Activated naive CD4-positive, alpha-beta T cell treated with anti-CD3 and anti-CD28 coated beads, Interleukin-2, amount 50 U/mL, for 72 hours (primary cell): ENCODE measurements at regions not wholly inside any gene's neighbourhood (a gene's known extent, or its start where the extent isn't known, plus 50 kb on each side); places are given as distances from the start of the nearest gene placed in this dataset.
"Not testable (repeated sequence)": the region's sequence is repeated elsewhere in the genome, so short reads cannot be mapped to it uniquely, and the experiment has no call there.

Source experiments
- ATAC-seq, 2 donors: fragments of 150-1000 bp; cut with Tn5 transposase; 2 replicates each; pipeline ENCODE4 v1.10.0; 2021; ENCODE audit warnings: mild to moderate bottlenecking in 2 of 2, moderate library complexity in 2 of 2
- DNase-seq, 2 donors: peaks; one replicate each; pipeline ENCODE4 v3.0.0; 2021 to 2022; ENCODE audit warnings: low spot score in 2 of 2
- H3K27ac Mint-ChIP-seq, 2 donors: one replicate each; pipeline ENCODE4 v1.8.0; 2022; ENCODE audit warnings: mild to moderate bottlenecking in 2 of 2, mixed read lengths in 2 of 2
- H3K36me3 Mint-ChIP-seq, 2 donors: one replicate each; pipeline ENCODE4 v1.8.0; 2022; ENCODE audit warnings: mixed read lengths in 2 of 2
- H3K9me3 Mint-ChIP-seq, 2 donors: one replicate each; pipeline ENCODE4 v1.8.0; 2022; ENCODE audit warnings: mixed read lengths in 2 of 2

DNA sequence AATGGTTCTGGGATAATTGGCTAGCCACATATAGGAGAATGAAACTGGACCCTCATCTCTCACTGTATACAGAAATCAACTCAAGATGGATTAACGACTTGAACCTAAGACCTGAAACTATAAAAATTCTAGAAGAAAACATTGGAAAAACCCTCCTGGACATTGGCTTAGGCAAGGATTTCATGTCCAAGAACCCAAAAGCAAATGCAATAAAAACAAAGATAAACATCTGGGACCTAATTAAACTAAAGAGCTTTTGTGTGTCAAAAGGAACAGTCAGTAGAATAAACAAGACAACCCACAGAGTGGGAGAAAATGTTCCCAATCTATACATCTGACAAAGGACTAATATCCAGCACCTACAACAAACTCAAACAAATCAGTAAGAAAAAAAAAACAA, 524.3 kb upstream of the CADM1 start:
- ATAC-seq, H3K36me3 Mint-ChIP-seq: not testable (repeated sequence)
- H3K9me3 Mint-ChIP-seq, result peaks cover 6 to 34% of the 10 kb centered on the region in 2 donors

DNA sequence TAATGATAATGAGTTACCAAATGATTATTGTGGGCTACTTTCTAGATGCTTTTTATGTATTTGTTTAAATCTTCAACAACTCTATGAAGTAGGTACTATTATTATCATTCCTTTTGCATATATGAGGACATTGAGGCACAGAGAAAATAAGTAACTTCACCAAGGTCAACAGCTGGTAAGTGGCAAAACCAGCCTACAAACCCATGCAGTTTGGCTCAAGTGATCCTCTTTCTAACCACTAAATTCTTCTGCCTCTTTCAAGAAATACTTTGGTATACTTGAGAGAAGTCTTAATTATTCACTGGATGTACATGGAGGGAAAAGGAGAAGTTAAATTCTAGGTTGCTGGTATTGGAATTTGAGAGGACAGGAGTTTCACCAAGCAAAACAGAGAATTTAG, 495.2 kb upstream of the CADM1 start:
- Mint-ChIP-seq H3K36me3 (no peaks in the 10 kb centered on the region), H3K9me3 (peaks cover 11 to 20% of the 10 kb centered on the region in 2 donors), H3K27ac (no peak overlapping the region)
- ATAC-seq (no peak), DNase-seq (no peak)

More for the DNA sequence above, 524.3 kb upstream of the CADM1 start:
- H3K27ac Mint-ChIP-seq, DNase-seq: not testable (repeated sequence)

DNA sequence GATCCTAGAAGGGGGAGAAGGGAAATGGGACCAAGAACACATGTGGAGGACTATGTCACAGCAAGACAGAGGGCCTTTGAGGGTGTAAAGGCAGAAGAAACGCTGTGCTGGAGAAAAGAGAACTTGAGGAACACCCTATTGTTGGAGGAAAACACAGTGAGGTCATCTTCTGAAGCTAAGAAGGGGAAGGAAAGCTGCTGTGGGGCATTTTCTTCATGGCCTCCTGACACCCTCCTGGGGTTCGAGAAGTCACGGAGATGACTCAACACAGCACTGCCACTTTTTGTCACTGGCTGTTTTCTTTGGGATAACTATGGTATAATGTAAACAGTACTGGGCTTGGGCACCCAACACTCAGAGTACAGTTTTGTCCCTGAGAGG, 492.6 kb upstream of the CADM1 start:
- Mint-ChIP-seq H3K36me3 (no peaks in the 10 kb centered on the region), H3K9me3 (peaks cover 14 to 23% of the 10 kb centered on the region in 2 donors), H3K27ac (no peak overlapping the region)
- no peak for DNase-seq
- ATAC-seq, result no peak

DNA sequence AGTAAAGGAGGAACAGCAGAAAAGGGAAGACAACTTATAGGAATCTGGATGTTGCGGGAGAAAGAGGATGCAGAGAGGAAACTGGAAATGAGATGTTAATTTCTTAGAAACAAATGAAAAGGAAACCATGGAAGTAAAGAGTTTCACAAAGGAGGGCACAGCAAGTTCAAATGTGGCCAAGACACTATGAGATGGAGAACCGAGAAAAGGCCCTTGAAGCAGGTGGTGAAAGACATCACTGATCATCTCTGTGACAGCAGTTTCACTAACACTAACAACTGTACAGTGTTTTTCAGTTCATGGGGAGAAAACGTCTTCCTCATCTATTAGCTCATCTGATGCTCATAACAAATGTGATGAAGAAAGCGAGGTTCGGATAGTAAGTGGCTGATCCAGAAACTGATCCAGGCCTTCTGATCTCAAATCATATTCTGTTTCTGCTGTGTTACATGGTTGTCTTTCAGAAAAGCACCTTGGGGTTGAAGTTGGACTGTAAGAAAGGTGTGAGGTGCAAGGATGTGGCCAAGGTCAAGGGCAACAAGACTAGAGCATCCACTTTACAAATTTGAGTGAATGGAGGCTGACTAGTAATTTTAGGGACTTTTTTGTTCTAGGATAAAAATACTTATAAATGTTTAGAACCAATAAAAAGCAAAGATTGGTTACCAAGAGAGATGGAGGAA, 492.1 kb upstream of the CADM1 start:
- Mint-ChIP-seq H3K36me3 (no peaks in the 10 kb centered on the region), H3K27ac (no peak overlapping the region), H3K9me3 (peaks cover 14 to 23% of the 10 kb centered on the region in 2 donors)
- ATAC-seq (no peak), DNase-seq (no peak)

DNA sequence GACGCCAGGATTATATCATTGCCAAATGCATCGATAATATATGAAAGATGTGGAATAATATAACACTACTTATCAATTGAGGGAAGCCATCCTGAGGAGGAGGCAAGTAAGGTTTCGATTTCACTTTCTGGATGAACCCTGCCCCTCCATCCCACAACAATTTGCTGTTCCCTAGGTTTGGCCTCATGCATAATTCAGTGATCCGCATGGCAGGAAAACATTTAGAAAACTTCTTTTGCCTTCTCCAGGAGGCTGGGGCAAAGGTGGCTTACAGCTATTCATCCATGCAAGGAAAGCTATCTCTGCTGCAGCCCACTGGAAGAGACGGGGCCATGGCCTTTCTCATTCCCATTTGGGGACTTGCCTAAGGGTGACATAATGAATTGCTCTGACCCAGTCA, 489.4 kb upstream of the CADM1 start:
- DNase-seq (no peak), ATAC-seq (no peak)
- Mint-ChIP-seq H3K36me3 (peaks cover 0 to 5% of the 10 kb centered on the region in 2 donors), H3K27ac (no peak overlapping the region), H3K9me3 (peaks cover 19 to 23% of the 10 kb centered on the region in 2 donors)

DNA sequence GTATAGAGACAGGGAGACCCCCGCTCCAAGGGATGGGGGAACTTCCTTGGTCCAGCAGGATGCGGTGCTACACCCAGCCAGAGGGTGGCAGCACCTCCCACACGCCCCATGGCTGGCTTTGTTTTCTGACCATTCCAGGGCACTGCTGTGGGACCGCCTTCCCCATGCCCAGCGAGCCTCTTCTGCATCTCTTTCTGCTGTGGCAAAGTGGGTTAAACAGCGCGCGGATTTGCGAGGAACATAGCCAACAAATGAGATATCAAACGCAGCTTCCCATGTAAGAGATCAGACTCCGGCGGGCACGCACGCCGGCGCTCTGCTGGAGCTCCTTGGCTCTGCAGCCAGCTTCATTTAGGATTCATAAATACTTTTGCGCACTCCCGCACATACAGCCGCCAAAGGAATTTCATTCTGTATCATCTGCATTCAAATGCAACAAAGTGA, 485.8 kb upstream of the CADM1 start:
- peaks cover 0 to 5% of the 10 kb centered on the region in 2 donors for H3K36me3 Mint-ChIP-seq
- ATAC-seq, result no peak
- no peak overlapping the region for H3K27ac Mint-ChIP-seq
- no peak for DNase-seq
- peaks cover 7 to 9% of the 10 kb centered on the region in 2 donors for H3K9me3 Mint-ChIP-seq

DNA sequence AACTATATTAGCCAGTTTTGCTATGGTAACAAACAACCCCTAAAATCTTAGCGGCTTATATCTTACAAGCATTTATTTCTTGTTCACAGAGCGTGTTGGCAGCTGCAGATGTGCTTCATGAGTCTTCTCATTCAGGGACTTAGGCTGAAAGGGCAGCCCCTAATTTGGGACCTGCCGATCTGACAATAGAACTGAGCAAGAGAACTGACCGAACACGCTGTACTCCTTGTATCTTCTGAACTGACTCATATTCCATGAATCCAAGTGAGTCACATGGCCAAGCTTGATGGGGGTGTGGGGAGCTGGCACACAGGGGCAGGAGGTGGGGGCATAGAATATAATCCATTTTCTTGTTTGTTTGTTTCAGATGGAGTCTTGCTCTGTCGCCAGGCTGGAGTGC, 481.7 kb upstream of the CADM1 start:
- no peak overlapping the region for H3K27ac Mint-ChIP-seq

DNA sequence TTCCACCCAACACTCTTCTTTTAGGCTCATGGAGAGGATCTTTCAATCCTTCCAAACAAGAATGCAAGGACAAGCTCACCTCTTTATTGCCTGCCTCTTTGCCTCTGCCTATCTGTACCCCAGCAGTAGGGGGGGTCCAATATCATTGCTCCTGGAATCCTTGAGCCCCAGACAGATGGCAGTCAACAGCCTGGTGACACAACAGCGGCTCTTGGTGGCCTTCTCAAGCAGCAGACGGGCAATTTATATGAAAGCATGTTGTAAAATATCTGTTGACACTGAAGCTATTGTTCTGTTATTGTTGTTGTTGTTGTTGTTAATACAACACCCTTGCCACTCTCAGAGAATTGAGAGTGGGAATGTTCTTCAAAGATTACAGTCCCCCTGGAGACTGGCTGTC, 480.0 kb upstream of the CADM1 start:
- Mint-ChIP-seq H3K27ac (no peak overlapping the region), H3K36me3 (no peaks in the 10 kb centered on the region), H3K9me3 (peaks cover 0 to 9% of the 10 kb centered on the region in 2 donors)
- DNase-seq (no peak), ATAC-seq (no peak)

More for the DNA sequence above, 481.7 kb upstream of the CADM1 start:
- peaks cover 0 to 5% of the 10 kb centered on the region in 2 donors for H3K9me3 Mint-ChIP-seq
- no peak for ATAC-seq
- peaks cover 0 to 5% of the 10 kb centered on the region in 2 donors for H3K36me3 Mint-ChIP-seq
- DNase-seq, result no peak

DNA sequence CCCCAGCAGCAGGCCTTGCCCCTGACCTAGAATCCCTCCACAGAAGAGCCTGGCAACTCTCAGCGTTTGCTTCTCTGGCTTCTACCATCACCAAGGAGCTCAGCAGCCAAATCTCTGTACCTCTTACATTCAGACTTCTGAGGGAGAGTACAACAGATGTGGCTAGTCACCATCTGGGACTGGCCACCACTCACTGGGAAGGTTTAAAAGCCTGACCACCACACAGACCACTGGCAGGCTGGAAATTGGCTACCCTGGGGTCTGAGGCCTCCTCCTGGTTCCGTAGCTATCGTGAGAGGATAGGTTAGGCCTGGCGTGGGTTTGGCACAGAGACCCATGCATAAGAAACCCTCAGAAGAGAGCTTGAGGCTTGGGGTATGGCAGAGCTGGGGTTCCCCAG, 478.5 kb upstream of the CADM1 start:
- Mint-ChIP-seq H3K36me3 (no peaks in the 10 kb centered on the region), H3K27ac (no peak overlapping the region), H3K9me3 (peaks cover 0 to 14% of the 10 kb centered on the region in 2 donors)
- ATAC-seq (no peak), DNase-seq (no peak)

DNA sequence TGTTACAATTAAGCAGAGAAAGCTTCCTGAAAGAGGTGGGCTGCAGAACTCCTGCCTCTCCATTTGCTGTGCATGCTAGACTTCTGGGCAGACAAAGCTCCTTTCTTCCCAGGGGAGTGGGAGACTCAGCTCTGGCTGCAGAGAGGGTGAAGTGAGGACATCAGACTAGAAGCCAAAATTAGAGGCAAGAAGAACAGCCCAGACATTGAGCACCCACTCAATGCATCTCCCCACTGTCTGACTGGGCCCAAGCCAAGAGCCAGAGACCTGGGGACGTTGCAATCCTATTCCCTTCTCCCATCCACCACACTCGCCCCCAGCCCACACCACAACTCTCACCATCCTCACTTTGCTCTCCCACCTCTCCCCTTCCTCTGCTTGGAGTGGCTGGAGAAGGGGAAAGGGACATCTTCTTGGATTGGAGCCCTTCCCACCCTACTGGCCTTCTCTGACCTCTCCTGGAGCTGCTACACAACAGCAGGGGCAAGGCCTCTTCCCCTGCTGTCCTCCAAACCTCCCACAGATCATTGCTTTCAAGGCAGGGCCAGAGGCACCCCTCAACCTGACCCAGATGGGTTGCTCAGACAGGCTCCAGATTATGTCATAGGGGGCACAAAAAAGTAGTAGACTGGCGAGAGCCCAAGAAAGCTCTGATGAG, 477.7 kb upstream of the CADM1 start:
- H3K36me3 Mint-ChIP-seq, result peaks cover 0 to 4% of the 10 kb centered on the region in 2 donors
- no peak for ATAC-seq
- no peak overlapping the region for H3K27ac Mint-ChIP-seq
- peaks cover 0 to 14% of the 10 kb centered on the region in 2 donors for H3K9me3 Mint-ChIP-seq
- DNase-seq, result no peak

DNA sequence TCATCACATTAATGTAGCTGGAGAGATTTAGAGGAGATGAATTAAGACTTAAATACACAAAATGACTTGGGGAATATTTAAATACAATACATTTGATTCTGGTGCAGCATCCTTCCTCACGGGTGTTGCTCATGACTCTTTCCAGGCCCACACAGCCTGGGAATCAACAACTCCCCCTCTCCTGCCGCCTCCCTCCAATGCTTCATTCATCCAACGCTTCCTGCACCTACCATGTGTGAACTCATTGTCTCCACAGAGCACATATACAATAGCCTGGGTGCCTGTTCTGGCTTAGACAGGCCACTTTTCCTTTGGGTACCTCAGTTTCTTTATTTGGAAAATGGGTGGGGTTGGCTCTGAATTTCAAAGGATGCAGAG, 476.9 kb upstream of the CADM1 start:
- peaks cover 0 to 7% of the 10 kb centered on the region in 2 donors for H3K36me3 Mint-ChIP-seq
- DNase-seq (no peak), ATAC-seq (no peak)
- H3K27ac Mint-ChIP-seq, result no peak overlapping the region
- H3K9me3 Mint-ChIP-seq, result peaks cover 0 to 14% of the 10 kb centered on the region in 2 donors

DNA sequence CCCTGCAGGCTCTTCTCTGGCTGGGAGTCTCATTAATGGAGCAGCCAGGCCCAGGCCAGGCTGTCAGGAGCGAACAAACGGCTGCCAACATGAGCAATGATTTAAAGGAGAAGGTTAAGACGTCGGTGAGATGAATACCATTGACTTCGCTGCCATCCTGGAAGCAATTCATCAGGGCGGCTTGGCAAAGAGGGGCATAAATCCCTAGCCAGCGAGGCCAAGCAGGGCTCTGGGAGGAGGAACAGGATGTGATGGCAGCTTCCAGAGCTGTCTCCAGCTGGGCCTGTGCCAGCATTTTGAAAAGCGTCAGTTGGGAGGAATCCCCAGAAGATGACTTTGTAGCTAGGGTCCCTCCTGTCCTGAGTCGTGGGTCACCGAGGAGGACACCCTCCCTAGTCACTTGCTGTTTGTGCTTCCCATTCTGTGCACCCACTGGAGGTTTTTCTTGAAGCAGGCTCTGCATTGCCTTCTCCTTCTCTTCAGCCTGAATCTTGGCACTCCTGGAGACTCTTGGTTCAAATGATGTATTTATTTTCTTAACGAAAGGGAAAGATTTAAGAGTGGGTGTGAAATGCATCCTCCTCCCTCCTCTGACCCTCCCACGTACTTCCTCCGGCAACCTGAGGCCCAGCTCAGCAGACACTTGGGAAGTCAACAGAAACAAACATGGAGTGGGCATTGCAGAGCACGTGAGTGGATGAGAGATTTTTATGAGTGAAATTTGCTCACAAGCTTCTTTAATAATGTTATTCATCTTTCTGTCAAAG, 476.3 kb upstream of the CADM1 start:
- peaks cover 0 to 14% of the 10 kb centered on the region in 2 donors for H3K9me3 Mint-ChIP-seq
- DNase-seq, result no peak

DNA sequence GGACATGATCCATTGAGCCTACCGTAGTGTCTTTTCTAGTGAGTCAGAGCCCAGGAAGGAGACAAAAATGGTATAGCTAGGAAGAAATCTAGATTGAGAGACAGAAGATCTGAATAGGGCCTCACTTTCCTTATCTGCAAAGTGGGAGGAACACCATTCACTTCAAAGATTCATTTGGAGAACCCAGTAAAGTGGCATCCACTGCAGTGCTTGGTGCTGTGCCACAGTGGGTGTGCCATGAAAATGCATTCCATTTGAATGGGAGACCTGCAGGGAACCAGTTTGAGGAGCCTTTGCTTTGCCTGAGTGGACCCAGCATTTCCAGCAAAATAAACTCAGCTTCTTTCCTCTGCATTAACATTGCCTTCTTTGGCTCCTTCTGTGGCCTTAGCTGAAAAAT, 470.5 kb upstream of the CADM1 start:
- ATAC-seq (no peak), DNase-seq (no peak)
- Mint-ChIP-seq H3K9me3 (peaks cover 5 to 15% of the 10 kb centered on the region in 2 donors), H3K36me3 (peaks cover 0 to 7% of the 10 kb centered on the region in 2 donors), H3K27ac (no peak overlapping the region)

More for the DNA sequence above, 476.3 kb upstream of the CADM1 start:
- Mint-ChIP-seq H3K36me3 (peaks cover 0 to 7% of the 10 kb centered on the region in 2 donors), H3K27ac (no peak overlapping the region)
- no peak for ATAC-seq

DNA sequence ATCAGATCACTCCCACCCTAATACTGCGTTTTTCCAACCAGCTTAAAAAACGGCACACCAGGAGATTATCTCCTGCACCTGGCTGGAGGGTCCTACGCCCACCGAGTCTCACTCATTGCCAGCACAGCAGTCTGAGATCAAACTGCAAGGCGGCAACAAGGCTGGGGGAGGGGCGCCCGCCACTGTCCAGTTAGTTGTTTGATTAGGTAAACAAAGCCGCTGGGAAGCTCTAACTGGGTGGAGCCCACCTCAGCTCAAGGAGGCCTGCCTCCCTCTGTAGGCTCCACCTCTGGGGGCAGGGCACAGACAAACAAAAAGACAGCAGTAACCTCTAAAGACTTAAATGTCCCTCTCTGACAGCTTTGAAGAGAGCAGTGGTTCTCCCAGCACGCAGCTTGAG, 463.0 kb upstream of the CADM1 start:
- not testable (repeated sequence) for ATAC-seq

DNA sequence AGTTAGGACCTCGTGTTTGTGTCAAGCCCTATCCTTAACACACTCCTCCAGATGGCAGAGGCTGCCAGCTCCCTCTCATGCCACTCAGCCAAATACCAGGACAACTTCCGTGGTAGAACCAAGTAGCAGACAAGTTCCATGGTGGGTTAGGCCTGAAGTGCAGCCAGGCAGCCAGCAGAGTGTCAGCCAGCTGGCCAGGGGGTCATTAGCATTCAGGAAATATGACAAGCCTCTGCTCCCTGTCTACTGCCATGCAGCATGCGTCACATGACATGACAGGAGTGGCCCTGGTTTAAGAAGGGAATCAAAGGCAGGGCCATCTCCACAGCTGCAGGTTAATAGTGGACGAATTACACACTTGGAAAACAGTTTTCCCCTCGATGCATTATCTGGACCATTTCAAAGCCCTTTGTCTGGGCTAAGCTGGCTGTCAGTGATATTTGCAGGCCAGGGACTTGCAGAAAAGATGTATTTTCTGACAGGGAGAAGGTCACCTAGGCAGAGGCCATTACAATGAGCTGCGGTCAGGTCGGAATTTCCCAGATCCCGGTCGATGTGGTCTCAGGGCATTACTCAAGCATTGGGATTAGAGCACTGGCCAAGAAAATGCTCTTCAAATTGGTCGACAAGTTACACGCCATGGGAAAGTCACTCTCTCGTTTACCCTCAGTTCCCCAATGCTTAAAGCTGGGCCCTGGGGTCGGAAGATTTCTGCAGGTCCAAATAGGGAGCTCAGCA, 461.7 kb upstream of the CADM1 start:
- Mint-ChIP-seq H3K36me3 (no peaks in the 10 kb centered on the region), H3K27ac (no peak overlapping the region), H3K9me3 (peaks cover 6% of the 10 kb centered on the region in 2 donors)
- DNase-seq (no peak), ATAC-seq (no peak)

More for the DNA sequence above, 463.0 kb upstream of the CADM1 start:
- not testable (repeated sequence) for DNase-seq, H3K36me3 Mint-ChIP-seq, H3K27ac Mint-ChIP-seq, H3K9me3 Mint-ChIP-seq

DNA sequence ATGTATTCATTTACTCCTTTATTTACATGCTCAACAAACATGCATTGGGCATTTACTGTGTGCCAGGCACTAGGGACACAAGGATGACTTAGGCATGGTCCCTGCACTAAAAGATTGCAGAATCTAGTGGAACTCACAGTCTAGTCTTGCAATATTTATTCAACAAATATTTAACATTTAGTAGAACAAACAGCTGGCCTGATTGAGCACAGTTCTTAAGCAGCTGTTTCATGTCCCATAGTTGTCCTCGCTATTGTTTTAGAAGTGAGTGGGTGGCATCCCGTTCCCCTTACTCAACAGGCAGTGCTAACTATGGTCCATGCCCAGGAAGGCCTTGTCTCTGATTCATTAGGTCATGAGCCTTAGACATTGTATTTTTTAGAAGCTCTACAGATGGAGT, 459.9 kb upstream of the CADM1 start:
- Mint-ChIP-seq H3K9me3 (no peaks in the 10 kb centered on the region), H3K27ac (no peak overlapping the region), H3K36me3 (no peaks in the 10 kb centered on the region)
- no peak for DNase-seq
- ATAC-seq, result no peak

DNA sequence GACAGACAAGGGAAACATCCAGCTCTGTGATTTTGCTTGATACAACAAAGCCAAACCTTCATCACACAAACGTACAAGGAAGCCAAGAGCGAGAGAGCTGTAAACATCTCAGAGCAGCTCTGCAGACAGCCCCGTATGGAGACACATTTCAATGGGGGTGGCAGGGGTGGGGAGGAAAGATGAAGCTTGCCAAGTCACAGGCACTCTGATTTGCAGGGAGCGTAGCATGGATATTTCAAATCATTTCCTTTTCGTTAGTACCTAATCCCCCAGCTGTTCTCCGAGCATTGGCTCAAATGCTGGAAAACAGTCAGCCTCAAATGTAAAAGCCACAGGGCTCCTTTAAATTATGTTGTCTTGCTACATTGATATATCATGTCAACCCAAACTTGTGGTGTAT, 458.9 kb upstream of the CADM1 start:
- DNase-seq (no peak), ATAC-seq (no peak)
- Mint-ChIP-seq H3K36me3 (no peaks in the 10 kb centered on the region), H3K27ac (no peak overlapping the region), H3K9me3 (no peaks in the 10 kb centered on the region)
